GM19395 (cell line): ENCODE measurements at regions not wholly inside any gene's neighbourhood (a gene's known extent, or its start where the extent isn't known, plus 50 kb on each side); places are given as distances from the start of the nearest gene placed in this dataset.
"Not testable (repeated sequence)": the region's sequence is repeated elsewhere in the genome, so short reads cannot be mapped to it uniquely, and the experiment has no call there.

Experiments used
- ATAC-seq: cut with Tn5 transposase; IDR thresholded peaks from one replicate; pipeline ENCODE4 v1.9.1; 2021; ENCODE audit warnings: mild to moderate bottlenecking, moderate library complexity; ENCODE audit not compliant: unreplicated experiment

DNA sequence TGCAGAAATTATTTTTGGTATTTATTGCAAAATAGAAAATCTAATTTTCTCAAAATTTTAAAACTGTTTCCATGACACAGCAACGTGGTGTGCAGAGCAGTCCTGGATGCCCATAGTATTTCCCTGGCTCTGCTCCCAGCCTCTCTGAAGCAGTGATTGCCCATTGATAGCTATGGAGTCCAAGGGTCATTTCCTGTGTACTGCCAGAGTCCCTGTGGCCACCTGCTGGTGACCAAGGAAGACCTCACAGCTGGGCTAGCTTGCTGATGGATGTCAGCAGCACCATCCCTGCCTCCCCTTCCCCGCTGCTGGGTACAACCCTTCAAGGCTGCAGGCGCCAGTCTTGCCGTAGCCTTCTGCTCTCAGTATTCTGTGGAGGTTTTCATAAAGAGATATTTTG, 184.1 kb downstream of the DIRAS2 start:
- no peak for ATAC-seq

DNA sequence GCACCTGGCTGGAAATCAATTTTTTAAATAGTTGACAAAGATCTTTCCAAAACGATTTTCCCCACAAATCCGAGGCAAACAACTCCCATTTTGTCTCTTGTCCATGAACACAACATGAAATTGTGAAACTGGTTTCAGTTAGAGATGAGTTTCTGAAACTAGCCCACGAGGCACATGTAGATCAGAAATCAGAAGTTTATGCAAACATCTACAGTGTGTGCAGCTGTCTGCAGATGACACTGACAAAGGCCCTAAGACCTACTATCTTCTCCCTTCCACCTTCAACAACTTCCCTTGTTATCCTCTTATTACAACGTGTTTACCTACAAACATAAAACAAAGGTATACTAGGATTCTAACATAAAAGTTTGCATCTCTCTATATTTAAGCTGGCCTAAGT, 183.3 kb downstream of the DIRAS2 start:
- ATAC-seq, result peak; percentile 77

DNA sequence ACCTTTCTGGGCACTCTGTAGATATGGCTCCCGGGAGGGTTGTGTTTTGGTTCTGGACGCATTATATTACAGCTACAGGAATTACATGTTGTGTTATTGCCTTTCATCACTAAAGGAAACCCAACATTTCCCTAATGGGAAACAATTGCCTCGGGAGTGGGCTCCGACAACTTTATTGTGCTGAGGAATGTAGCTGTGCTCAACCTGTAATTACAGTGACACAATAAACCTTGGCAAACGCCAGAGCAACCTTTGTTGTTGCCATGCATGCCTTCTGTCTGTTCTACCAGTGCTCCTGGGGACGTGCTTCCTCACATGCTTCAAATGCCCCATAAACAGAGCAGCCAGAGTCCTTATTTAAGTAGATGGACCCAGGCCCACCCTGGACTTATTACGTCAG, 182.4 kb downstream of the DIRAS2 start:
- ATAC-seq, result no peak

DNA sequence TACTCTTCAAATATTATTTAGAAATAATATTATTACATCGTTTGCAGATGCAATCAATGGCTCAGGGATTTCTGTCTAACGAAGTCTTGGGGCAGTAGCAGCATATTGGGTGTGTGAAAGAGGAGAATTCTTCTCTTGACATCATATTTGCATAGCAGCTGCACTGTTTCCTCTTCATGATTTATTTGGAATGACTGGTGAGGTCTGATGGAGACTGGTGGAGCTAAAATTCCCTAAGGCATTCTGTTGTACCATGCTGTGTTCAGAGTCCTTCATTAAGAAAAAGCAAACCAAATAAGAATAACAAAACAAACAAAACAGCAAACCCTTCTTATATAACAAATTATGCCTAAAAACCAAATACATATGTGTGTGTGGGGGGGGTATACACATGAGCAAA, 177.6 kb downstream of the DIRAS2 start:
- no peak for ATAC-seq

DNA sequence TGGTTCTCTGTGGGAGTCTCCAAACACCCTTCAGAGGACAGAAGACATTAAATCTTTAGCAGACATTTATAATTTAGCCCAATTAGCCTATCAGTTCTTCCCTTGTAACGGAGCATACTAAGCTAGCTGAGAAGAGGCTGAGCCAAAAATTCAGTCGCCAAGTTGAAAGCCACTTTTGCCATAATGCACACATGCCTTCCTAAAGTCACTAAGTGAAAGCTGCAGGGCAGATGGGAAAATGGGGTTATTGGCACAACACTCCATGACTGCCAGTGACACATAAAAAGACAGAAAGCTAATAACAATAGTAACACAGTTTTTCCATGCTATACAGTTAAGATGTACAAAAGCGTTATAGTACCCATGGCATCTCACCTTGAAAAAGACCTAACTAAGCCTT, 176.2 kb downstream of the DIRAS2 start:
- no peak for ATAC-seq

DNA sequence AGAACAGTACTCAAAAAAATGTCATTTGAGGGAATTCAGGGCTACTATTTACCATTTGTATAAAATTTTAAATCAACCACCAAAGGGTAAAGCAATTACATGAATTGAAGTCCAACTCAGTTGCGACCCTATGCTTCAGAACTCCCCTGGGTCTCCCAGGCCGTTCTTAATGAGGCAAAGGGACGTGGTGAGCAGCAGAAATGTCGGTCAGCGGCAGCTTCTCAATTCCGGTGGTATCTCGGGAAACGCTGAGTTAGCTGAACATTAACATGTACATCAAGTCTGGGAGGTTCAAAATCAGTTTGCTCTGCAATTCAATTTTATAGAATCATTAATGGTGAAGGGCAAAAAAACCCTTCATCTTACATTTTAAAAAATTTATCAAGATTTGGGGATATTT, 173.2 kb downstream of the DIRAS2 start:
- ATAC-seq, result no peak

DNA sequence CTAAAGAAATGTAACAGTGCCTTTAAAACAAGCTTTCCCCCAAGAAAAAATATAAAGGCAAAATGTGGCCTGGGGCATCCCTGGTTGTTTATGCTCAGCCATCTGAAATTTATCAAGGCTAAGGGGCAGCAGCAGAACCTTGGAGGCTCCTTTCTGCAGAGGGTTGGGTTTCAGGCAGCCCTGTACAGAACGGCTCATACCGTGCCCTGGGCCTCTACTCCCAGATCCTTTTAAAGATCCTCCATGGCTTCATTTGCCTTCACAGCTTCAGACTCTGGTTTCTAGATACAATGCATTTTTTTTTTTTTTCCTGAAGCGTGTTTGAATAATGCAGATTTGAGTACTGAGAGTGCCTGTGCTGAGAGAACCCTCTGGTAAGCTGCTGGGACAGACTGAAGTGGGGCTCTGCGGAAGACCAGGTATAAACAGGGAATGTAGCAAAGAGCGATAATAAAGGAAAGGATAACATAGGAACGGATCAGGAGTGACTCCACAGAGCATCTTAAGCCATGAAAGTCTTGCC, 172.7 kb downstream of the DIRAS2 start:
- ATAC-seq, result no peak

DNA sequence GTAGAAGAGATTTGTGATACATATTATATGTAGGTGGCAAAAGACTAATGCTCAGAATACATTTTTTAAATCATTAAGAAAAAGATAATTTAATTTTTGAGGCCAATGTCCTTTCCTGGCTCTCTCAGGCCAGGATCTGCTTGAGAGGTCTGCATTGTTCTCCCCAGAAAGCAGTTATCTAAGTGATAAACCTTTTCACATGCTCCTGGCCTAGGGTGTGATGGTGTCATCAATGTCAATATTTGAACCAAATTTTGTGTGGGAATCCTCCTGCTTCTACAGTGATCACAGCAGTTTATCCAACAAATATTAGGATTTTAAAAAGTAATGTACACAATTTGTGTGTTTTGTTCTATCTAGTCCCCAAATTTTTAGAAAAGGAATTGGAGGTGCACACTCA, 166.6 kb downstream of the DIRAS2 start:
- ATAC-seq, result no peak

DNA sequence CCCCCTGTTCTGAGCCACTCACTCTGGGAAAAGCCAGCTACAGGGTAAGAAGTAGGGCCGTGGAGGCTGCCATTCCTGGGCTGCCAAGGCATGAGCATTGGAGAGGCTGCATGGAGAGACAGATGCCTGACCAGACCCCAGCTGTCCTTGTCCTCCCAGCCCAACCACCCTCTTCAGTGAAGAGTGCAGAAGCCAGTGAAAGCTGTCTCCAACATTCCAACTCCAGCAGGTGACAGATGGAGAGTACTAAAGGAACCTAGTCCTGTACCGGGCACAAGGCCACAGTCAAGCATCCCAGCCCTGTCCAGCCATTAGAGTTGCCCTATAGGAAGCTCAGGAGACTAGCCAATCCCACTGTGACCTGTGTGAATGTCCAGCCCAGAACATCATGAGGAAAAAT, 165.1 kb downstream of the DIRAS2 start:
- no peak for ATAC-seq

DNA sequence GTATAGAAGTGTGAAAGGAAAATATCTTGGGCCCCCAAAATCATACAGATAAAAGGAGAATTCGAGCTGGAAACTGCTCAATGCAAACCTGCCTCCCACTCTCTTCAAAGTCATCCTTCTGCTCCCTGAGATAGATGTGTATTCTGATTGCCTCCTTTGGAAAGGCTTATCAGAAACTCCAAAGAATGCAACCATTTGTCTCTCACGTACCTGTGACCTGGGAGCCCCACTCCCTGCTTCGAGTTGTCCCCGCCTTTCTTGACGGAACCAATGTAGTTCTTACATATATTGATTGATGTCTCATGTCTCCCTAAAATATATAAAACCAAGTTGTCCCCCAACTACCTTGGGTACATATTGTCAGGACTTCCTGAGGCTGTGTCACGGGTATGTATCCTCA, 163.8 kb downstream of the DIRAS2 start:
- ATAC-seq, result no peak

DNA sequence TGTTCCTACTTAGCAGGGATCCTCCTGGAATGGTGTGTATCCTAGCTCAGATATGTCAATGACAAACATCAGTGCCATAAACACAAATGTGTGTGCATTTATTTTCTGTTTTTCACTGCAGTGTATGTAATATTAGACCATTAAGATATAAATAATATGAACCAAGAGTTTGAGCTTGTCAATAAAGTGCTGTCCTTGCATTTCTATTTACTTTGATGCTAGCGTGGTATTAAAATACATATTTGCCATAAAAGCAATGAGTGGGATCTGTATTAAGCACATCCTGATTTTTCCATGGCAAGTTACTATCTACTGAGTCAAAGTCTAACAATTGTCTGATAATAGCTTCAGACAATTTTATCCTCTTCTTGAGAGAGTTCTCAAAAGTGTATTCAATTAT, 157.6 kb downstream of the DIRAS2 start:
- ATAC-seq, result no peak

DNA sequence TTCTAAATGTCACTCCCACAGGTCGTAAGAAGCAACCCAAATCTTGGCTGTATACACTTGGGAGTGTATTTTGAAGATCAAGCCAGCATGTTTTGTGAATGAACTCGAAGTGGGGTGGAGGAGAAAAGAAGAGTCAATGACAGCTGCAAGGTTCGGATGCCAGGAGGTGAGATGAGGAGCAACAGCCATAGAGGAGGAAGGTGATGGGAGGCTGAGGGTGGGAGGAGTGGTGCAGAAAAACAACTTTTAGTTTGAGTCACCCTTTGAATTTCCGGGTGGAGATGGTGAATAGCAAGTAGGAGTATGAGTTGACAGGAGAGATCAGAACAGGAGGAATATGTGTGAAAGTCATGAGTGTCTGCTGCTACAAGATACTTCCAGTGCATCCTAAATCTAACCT, 153.6 kb downstream of the DIRAS2 start:
- ATAC-seq, result no peak

DNA sequence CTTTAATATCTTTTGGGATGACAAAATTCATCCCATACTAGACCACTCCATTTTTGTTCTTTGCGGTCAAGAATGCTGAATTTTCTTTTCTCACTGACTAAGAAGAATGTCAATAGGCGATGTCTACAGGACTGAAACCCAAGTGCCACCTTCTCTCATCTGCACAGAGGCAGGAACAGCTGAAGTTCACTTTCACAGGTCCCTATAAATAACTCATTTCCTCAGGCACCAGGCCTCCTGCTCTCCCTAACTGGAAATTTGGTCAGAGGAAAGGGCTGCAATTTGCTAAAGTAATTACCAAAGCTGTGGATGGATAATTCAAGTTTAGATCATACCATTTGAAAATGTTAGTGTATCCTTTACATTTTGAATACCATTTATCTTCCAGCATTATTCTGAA, 142.9 kb downstream of the DIRAS2 start:
- no peak for ATAC-seq

DNA sequence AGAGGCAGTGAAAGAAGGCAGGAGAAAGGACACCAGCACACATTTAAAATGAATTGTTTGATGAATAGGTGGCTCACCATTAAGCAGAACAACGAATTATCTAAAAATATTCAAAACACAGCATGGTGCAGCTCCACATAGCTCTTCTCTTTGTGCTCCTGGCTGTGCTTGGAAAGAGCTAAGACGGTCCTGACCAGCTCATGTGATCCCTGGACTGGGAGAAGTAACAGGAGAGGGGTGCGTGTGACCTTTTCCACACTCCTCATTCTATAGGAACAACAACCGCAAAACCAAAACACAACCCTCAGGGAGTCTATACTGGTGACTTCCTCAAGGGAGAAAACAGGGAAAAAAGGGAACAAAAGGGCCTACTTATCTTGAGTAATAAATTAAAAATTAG, 140.5 kb downstream of the DIRAS2 start:
- no peak for ATAC-seq

DNA sequence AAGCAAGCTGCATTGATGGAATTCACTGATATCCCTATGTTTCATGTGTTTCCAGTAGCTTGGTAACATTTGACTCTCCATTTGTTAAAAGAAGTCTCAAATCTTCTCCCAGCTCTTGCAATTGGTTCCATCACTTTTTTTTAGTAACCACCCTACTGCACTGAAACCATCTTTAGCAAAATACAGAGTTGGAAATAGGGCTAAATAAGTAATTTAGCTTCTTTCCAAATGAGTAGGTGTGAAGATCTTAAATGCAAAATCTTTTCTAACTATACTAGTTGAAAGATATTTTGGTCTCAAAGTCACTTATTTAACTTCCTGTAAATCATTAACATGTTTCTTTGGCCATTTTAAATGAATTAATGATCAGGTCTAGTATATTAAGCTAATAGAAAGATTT, 138.1 kb downstream of the DIRAS2 start:
- ATAC-seq, result no peak

DNA sequence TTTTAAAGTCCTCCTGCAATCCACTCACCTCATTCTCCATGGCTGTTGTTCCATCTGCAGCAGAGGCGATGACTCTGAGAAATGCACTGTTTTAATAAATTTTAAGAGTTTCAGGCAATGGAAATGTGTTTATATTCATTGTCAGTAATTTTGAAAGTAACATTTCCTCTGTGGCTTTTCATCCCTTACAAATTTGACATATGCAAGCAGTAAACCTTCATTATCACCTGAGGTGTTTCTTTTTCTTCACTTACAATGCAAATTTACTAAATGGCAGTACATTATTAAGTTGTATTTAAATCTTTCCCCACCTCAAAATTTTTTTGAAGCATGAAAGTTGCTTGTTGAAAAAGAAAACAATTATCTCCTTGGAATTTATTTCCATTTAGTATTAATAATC, 136.9 kb downstream of the DIRAS2 start:
- ATAC-seq, result no peak

DNA sequence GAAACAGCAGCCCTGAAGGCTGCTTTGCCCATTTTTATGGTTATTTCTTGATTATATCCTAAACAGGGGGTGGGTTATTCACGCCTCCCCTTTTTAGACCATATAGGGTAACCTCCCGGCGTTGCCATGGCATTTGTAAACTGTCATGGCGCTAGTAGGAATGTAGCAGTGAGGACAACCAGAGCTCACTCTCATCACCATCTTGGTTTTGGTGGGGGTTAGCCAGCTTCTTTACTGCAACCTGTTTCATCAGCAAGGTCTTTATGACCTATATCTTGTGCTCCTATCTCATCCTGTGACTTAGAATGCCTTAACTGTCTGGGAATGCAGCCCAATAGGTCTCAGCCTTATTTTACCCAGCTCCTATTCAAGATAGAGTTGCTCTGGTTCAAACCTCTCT, 136.2 kb downstream of the DIRAS2 start:
- not testable (repeated sequence) for ATAC-seq

DNA sequence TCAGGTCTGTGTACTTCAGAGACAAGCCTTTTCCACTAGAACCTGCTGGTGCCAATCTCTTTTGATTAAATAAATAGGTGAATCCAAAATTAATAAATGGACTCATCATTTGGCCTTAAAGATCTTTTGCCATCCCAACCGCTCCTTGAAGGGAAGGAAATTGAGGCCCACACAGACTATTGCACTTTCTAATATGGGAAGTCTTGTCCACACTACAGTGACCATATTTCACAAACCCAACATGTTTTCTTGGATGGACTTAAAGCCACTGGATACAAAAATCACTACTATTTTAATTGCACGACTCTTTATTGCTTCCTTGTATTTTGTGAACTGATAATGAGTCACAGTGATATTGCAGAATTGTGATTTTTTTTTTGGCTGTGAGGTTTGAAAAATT, 135.0 kb downstream of the DIRAS2 start:
- ATAC-seq, result no peak

DNA sequence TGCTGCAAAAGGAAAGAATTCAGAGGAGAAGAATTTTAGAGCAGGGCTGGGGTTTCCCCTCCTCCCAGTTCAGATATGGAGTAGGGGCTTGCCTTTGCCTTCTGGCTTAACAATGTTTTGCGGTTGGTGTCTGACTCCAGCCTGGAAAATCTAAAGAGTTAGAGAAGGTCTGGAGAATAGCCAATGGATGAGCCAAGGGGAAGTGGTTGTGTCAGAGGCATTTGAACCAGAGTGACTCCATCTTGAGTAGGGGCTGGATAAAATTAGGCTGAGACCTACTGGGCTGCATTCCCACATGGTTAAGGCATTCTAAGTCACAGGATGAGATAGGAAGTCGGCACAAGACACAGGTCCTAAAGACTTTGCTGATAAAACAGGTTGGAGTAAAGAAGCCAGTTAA, 133.7 kb downstream of the DIRAS2 start:
- ATAC-seq, result no peak

DNA sequence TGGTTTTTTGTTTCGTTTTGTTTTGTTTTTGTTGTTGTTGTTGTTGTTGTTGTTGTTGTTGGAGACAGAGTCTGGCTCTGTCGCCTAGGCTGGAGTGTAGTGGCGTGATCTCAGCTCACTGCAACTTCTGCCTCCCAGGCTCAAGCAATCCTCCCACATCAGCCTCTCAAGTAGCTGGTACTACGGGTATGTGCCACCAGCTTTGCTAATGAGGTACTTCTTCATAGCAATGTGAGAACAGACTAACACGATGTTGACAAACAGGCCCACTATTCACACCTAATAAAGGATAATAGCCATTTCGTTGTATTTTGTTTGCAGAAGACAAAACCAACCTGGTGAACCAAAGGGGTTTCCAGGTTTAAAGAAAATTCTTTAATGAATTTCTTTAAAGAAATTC, 130.9 kb downstream of the DIRAS2 start:
- no peak for ATAC-seq

DNA sequence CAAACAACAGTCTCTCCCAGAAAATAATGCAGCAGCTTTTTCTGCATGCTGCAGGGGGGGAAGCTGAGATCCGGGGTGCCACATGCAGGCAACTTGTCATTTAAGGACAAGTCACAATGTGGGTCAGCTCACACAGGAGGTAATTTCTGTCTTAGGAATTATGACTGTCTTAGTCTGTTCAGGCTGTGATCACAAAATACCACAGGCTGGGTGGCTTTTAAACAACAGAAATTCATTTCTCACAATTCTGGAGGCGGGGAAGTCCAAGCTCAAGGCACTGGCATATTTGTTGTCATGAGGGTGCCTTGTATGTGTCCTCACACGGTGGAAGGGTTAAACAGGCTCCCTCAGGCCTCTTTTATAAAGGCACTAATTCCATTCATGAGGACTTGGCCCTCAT, 127.7 kb downstream of the DIRAS2 start:
- no peak for ATAC-seq

DNA sequence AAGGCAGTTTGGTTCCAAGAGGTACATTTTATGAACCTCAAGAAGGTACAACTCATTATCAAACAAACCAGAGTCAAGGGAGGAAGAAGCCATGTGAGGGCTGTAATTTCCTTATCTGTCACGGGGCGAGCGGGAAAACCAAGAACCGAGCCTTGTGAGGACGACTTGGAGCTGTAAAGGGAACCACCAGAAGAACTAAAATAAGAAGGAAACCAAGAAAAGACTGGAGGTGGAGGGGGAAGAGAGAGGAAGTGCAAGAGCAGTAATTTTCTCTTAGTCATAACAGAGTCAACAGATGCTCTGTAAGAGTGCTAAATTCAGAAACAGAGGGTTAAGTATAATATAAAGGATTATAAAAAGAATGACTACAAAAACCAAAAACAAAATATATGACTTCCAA, 127.1 kb downstream of the DIRAS2 start:
- ATAC-seq, result no peak

DNA sequence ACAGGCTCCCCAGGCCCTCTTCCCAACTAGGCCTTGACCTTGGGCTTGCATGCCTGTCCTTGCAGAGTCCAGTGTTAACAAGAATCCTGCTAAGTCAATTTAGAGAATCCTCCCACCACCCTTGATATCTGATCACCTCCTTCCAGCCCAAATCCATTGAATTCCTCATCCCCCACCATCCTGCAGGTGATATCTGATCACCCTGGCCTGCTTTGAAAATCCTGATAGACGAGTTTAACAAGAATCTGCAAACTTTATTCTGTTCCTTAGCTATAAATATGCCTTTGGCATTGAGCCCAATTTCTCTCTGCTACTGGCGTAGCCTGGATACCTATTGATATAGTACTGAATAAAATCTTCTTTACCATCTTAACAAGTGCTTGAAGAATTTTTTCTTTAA, 125.5 kb downstream of the DIRAS2 start:
- no peak for ATAC-seq
